Activated naive CD4-positive, alpha-beta T cell (primary cell): ENCODE measurements at regions not wholly inside any gene's neighbourhood (a gene's known extent, or its start where the extent isn't known, plus 50 kb on each side); places are given as distances from the start of the nearest gene placed in this dataset.
A peak's percentile ranks its signal among the peaks of the same experiment; 100 is the strongest.
"Not testable (repeated sequence)": the region's sequence is repeated elsewhere in the genome, so short reads cannot be mapped to it uniquely, and the experiment has no call there.

Experiments
- DNase-seq, 4 experiments: peaks; one replicate each; lab custom pipeline; 2025; lab: John Stamatoyannopoulos, UW

DNA sequence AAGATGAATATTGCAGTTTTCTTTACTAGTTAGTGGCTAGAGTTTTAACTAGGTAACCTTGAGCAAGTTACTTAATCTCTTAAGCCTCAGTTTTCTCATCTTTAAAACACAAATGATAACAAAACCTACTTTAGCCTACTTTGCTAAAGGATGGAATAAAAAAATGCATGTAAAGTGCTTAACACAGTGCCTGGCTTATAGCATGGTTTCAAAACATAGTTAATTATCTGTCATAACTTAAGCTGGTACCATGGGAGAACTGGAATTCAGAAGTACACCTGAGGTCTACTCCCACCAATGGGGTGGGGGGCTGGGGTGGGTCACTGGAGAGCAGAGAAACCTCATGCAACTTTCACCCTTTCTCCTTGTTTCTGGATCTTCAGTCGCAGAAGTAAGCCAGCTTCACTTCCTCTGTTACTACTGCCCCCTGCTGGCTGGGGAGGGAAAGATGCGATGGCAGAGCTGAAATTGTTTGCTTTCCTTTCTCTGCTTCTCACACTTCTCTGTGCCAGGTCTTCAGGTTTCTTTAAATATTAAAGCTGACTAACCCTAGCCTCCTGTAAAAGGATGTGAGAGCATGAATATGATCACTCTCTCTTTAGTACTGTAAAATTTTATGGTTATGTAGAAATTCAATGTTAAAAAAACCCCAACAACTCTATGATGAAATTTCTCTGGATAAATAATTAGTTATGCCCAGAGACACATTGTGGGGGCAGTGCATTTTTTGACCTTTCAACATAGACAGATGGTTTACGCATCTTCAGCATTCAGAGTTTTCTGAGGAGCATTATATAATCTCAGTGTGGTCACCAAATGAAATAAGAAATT is 324.2 kb downstream of the HLX start:
- peak; percentile 12 to 38 (median 22) for DNase-seq

DNA sequence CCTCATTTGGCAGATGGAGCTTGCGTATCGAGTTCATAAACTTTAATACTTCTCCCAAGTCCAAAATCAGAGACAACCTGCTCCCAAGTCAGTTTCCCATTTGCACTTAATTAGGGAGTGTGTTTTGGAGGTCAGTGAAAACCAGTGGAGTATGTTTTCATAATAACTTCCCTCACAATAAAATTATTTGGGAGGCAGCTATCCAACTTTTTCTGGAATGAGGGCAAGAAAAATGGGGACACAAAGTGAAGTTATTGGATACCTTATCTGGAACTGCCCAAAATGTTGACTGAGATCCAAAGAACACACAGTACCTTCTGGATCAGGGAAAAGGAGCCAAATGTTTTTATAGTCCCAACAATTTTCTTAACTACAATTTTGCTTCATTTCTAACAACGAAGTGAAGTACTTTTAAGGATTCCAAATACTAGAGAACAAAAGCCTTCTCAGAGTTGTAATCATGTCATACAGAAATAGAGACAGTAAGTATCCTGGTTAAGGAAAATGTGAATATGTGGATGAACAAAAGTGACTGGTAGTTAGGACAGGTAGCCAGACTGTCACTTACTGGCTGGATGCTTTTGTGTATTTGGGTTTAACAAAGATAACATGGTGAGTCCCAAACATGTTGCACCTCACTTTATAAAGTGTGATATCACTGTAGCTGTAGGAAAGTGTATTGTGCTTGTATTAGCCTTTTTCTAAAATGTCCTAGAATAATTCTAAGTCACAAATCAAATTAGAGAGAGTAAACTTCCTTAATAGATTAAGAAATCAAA is 325.0 kb downstream of the HLX start:
- no peak for DNase-seq

DNA sequence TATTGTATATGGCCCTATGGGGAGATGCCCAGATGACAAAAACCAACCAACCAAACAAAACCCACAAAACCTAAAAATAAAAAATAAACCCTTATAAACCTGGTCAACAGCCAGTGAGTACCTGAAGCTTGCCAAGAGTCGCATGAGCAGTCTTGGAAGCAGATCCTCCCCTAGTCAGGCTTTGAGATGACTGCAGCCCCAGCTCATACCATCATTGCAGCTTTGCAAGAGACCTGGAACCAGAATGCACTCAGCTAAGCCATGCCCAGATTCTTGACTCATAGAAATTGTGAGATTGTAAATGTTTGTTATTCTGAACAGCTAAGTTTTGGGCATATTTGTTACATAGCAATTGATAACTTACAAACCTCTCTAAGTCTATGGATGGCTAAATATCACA is 326.8 kb downstream of the HLX start:
- no peak for DNase-seq

DNA sequence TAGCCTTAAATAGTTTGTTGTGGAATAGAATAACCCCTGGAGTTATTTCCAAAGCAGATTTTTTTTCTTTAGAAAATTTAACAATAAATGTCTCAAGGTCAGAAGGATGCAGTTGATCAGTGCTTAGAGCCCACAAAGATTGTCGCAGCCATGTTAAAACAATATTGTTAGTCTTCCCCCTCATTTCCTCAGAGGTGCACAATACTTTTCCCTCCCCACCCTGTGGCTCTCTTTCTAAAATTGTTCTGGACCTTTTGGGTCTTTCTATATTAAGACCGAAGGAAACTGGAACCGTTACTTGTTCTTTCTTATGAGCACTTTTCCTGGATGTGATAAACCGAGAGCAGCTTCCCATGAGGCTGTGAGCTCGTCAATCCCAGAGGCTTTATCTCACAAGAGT is 333.7 kb downstream of the HLX start:
- no peak for DNase-seq

DNA sequence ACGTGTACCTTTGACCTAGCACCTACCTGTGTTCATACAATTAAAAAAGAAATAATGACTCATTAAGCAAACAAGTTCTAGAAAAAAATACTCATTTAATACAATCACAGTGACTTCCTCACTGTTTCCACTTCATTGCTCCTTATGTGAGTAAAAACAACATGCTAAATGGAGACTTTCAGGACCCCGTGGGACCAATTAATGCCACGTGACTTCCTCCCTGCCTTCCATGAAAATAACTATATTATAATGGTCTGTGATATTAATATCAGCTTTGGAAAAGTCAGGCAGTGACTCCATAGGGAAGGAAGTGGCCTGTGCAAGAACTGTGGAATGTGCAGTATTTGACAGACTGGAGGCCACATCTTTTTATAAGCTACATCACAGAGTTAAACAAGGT is 337.8 kb downstream of the HLX start:
- no peak for DNase-seq

DNA sequence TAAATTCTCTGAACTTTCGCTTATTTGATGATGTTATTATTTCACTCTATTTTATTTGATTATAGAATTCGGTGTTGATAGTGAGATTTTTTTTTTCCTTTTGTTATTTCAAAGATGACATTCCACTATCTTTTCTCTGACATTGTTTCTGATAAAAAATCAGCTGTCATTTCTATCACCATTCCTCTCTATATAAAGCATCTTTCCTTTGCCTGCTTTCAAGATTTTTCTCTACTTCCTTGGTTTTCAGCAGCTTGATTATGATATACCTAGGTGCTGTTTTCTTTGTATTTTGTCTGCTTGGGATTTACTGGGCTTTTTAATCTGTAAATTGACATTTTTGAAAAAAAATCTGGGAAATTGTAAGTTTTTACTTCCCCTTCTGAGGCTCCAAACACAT is 344.0 kb downstream of the HLX start:
- DNase-seq, result no peak

DNA sequence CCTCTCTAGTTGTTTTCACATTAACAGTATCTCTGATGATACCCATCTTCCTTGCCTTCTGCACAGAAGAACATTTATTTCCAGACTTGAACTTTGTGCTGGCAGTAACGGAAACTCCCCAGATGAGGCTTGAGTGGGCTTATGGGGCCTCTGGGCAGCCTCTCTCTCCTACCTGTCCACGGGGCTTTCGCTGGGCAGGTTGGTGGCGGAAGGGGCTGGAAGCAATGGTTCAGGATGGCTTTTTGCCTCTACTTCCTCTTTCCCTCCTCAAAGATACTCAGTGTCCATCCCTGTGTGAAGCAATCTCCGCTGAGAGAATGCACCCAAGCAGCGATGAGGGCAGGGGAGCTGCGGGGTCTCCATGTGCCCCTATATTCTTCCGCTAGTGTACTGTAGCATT is 348.2 kb downstream of the HLX start:
- no peak for DNase-seq

DNA sequence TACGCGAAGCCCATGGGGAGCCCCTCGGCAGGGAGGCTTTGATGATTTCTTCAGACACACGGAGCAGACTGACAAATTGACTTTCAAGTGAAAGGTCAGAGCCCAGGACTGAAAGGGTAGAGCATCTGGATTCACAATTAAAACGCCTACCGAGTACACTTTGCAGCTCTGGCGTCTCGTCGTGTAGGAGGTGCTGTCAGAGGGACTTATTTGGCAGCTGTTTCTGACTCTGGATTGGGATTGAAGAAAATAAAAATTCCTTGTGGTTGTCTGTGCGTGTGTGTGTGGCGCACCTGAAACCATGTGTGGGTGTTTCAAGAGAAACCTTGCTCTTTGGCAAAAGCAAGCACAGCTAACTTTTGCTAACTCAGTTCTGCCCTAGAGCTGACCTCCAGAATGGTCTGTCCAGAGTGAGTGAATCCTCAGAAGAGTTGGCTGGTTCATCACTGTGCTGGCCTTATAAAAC is 348.7 kb downstream of the HLX start:
- no peak for DNase-seq

DNA sequence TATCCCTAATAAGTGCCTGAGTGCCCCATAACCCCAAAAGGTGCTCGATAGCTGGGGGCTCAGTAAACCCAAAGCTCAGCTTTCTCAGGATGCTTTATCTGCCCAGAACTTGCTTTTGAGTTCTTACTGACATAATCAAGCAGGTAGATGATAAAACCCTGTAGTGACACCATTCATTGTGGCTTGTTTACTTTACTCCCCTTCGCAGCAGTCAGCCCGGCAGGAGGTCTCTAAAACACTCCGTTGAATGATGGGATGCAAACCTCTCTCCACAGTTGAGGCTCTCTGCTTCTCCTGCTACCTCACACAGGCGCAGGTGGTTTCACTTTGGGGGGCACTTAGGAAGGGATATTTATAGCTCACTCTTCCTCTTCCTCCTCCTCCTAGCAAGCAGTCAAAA is 349.4 kb downstream of the HLX start:
- no peak for DNase-seq

DNA sequence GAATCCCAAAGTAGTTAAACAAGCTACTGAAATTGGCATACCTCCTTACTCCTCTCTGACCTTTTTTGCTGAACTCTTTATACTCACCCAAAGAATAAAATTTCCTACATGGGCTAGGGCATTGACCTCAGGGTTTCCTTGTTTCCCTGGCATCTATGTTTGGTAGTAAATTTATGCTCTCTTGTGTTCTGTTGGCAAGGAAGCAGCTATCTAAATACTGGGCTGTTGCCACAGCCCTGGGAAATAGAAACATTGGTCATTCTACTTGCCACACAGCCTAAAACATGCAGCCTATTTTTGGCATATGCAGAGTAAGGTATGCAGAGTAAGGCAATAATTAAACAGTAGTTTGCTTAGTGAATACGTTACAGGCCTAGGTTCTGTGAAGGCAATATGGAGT is 351.4 kb downstream of the HLX start:
- no peak for DNase-seq

DNA sequence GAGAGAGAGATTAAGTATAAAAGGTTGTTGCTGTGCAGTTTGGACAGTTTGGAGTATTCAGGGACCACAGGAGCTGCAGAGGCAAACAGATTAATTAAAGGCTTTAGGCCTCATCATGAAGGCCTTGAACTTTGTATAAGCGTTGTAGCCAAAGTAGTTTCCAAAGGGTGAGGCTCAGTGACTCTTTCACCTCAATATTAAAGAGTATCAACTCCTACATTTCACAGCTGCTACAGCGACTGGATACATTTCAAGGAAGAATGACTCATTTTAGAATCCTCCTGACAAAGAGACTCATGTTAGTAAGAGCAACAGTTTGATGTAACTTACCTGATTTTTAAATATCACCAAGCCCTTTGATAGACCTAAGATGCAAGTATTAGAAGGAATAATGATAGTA is 355.5 kb downstream of the HLX start:
- DNase-seq, result no peak

DNA sequence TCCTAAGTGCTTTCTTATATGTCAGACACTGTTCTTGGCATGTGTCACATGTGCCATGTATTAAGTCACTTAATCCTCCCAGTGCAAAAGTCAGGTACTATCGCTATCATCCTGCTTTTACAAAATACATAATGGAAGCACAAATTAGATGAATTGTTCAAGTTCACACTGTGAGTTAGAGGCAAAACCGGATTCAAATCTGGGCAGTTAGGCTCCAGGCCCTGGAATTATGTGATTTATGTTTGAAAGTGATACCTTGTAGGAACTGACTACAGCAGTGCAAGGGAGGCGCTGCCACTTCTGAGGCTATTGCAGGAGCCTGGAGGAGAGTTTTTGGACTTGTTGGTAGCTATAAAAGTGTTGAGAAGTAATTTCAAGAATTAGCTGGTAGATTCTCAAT is 358.3 kb downstream of the HLX start:
- no peak for DNase-seq

DNA sequence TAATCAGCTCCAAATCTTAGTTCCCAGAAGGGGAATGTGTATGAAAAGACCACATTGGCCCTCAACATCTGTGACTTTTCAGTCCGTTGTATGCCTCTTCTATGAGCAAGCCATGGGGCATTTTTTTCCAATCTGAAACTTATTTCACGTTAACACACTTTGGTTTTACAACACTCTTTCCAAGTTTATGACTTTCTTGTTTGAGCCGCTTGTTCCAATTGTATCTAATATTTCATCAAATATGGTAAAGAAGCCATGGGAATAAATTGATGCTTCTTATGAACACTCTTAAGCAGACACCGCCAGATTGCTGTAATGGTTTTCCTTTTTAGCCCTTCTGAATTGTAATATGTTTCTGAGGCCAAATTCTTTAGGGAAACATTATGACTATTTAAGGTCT is 359.9 kb downstream of the HLX start:
- DNase-seq, result no peak

DNA sequence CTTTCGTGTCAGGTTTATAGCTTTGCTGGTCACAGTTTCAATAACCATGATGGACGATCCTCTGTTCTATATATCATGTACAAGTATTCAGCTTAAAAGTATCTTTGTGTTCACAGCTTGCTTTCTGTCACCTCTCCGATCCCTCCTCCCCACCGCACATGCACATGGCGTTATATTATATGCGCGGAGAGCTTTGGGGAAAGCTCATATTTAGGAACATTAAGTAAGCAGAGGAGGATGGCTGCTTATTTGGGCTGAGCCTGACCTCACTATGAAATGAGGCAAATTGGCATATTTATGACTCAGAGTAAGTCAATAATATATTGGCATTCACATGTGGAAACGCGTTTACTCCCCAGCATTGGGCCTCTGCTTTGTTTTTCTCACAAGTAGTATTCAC is 360.5 kb downstream of the HLX start:
- no peak for DNase-seq

DNA sequence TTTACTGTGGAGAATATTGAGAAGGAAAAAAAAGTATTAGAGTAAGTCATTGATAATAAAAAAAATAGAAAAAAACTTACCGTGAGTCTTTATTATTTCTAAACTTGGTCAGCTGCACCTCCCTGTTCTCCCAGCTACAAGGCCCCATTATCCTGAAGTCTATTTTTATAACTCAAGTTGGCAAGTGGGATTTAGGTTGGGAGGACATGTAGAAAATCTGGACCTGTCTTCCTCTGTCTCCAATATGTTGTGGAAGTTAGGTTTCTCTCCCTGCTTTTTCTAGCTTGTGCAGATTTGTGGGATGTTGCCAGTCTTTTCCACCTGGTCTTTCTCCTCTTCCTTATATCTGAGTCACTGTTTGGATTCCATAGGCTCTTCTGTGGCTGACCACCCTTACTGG is 361.4 kb downstream of the HLX start:
- DNase-seq, result no peak

DNA sequence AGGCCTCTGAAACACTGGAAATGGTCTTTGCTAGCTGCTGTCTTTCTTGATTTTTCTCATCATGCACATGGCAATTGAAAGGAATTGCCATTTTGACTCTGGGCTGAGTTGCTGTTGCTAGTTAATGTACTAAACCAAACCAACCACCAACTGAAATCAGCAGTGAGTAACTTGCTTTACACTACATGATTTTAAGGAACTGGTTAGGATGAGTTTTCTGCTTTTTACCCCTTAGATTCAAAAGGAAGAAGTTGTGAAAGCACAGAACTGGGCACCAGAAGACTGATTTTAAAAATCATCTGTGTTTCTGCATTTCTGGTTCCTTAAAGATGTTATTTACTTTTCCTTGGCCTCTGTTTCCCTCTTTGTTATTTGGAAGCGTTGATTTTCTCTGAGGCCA is 361.9 kb downstream of the HLX start:
- DNase-seq, result no peak

DNA sequence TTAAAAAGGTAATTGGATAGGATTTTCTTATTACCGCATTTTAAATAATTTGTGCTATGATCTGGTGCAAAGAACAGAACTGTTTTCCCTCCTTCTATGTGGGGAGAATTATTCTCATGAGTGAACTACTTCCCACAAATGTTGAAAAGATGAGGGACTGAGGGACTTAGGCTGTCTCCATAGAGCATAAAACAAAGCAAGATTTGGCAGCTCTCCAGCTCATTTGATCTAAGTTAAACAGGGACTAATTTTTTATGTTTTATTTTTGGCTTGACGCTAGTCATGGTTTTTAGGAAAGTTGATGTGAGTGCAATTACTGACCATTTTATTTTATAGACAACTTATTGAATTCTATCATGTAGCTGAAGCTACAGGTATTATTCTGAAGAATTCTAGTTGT is 362.3 kb downstream of the HLX start:
- no peak for DNase-seq

DNA sequence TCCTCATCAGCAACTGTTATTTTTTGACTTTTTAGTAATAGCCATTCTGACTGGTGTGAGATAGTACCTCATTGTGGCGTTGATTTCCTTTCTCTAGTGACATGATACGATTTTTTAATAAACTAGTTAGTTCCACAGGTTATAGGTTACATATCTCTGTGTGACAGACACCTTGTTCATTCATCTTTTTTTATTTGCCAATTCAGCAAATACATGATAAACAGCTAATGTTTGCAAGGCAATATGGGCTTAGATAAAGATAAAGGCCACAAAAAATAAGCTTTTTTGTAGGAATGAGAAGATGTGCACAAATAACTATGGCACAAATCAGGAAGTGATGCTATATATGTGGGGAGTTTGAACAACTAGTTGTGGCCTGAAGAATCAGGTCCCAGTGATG is 366.8 kb downstream of the HLX start:
- no peak for DNase-seq

DNA sequence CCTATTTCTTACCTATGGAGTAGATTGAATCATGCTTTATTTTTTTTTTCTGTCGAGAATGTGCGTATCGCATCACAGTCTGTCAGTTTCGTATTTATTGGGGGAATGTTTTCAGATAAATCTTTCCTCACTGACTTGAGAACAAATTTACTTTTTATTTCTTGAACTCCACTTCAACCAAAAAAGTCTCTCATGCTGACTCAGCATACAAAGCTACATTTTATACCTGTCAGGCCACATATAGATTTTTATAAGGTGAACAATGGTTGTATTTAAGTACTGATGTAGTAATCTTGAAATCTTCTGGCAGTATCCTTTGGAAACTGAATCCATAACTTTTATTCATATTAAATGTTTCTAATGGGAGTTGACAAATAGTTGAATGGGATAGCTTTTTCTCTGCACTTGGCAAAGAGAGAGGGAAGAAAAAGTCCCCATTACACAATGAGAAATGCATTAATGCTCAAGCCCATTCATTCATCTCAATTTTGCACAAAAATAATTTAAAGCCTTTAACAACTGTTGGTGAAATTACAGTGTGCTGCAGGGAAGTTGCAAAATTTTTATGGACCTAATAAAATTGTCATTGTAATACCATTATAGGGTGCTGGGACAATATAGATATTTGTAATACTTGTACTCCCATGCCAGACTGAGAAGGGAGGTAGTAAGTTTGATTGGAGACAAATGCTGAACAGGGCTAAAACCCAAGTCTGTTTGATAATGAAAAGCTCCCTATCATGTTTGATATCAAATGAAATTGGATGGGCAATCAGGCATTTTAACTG is 367.6 kb downstream of the HLX start:
- DNase-seq, result no peak

DNA sequence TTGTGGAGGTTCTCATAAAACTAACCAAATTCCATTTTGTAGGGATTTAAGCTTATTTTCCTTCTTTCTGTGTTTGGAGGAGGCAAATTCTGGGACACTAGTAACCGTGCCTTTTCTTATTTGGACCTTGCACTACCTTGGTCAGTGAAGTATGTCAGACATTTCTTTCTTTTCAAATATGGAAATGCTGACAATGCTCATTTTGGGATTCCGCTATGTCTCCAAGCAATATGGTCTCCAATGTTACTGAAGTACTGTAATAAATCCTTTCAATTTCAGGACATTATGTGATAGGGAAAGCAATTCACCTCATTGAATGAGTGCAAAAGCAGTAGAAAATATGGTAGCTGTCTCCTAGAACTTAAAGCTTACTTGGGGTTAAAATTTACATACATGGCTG is 372.3 kb downstream of the HLX start:
- no peak for DNase-seq

DNA sequence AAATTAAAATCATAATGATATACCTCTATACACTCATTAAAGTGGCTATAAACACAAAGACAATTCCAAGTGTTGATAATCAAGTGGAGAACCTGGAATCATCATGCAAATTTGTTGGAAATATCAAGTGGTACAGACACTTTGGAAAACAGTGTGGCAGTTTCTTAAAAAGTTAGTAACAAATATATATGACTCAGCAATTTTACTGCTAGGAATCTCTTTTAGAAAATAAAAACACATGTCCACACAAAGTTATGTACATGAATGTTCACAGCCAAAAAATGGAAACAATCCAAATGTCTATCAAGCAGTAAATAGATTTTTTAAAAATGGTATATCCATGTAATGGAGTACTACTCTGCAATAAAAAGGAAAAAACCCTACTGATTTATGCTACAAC is 375.6 kb downstream of the HLX start:
- DNase-seq, result no peak

DNA sequence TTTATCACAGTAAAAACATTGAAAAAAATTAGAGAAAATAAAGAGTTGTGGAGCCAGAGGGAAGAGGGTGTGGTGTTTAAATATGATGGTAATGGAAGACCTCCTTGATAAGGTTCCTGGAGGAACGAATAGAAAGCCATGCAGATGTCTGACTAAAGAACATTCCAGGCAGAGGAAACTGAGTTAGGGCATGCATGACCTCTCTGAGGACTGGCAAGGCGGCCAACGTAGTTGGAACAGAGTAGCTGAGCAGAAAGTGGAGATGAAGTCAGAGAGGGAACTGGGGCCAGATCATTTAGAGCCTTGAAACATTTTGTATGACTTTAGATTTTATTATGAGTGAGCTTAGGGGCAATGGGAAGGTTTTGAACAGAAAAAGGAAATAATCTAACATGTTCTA is 377.5 kb downstream of the HLX start:
- DNase-seq, result no peak

DNA sequence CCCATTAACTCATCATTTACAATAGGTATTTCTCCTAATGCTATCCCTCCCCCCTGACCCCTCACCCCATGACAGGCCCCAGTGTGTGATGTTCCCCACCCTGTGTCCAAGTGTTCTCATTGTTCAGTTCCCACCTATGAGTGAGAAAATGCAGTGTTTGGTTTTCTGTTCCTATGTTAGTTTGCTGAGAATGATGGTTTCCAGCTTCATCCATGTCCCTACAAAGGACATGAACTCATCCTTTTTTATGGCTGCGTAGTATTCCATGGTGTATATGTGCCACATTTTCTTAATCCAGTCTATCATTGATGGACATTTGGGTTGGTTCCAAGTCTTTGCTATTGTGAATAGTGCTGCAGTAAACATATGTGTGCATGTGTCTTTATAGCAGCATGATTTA is 378.3 kb downstream of the HLX start:
- not testable (repeated sequence) for DNase-seq
